ENCODE measurements at regions not wholly inside any gene's neighbourhood (a gene's known extent, or its start where the extent isn't known, plus 50 kb on each side); places are given as distances from the start of the nearest gene placed in this dataset.

- TF ChIP-seq CTCF (IDR thresholded peaks at IDR 0.05; ENCODE audit: poor library complexity) = no peak
- TF ChIP-seq EZH2 (IDR thresholded peaks at IDR 0.05; ENCODE audit: borderline replicate concordance) = no peak
Measured at GRCh38 chr14:97361958-97362357, 564.8 kb downstream of the VRK1 start.
